Coronary artery (tissue), 2 donors: ENCODE measurements at regions not wholly inside any gene's neighbourhood (a gene's known extent, or its start where the extent isn't known, plus 50 kb on each side); places are given as distances from the start of the nearest gene placed in this dataset.

ENCODE experiments used
- DNase-seq: peaks from one replicate; pipeline ENCODE4 v3.0.0-alpha.2; 2017; ENCODE audit warnings: low spot score
- H3K27ac ChIP-seq, 2 donors: fragments of 200-600 bp; sonication (generic); one replicate each; pipeline ENCODE4 v1.5.1; 2016 to 2019
- H3K4me3 ChIP-seq: fragments of 200-600 bp; sonication (generic); 2 replicates; pipeline ENCODE4 v1.5.1; 2016; ENCODE audit warnings: mild to moderate bottlenecking, moderate library complexity
- TF ChIP-seq, protein P1 (sequence below): fragments of 200-600 bp; sonication (generic); IDR thresholded peaks from one replicate; pipeline ENCODE4 v1.5.1; 2019; ENCODE audit warnings: antibody characterized with exemption

- no peak for DNase-seq
- no peak overlapping the region for H3K4me3 ChIP-seq
- TF ChIP-seq, protein P1, sequence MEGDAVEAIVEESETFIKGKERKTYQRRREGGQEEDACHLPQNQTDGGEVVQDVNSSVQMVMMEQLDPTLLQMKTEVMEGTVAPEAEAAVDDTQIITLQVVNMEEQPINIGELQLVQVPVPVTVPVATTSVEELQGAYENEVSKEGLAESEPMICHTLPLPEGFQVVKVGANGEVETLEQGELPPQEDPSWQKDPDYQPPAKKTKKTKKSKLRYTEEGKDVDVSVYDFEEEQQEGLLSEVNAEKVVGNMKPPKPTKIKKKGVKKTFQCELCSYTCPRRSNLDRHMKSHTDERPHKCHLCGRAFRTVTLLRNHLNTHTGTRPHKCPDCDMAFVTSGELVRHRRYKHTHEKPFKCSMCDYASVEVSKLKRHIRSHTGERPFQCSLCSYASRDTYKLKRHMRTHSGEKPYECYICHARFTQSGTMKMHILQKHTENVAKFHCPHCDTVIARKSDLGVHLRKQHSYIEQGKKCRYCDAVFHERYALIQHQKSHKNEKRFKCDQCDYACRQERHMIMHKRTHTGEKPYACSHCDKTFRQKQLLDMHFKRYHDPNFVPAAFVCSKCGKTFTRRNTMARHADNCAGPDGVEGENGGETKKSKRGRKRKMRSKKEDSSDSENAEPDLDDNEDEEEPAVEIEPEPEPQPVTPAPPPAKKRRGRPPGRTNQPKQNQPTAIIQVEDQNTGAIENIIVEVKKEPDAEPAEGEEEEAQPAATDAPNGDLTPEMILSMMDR: no peak
These were observed 336.7 kb upstream of the CELF4 start for GRCh38 chr18:37902344-37902743.

GRCh38 chr18:37900326-37900725, 334.7 kb upstream of the CELF4 start:
- H3K4me3 ChIP-seq: no peak overlapping the region
- no peak overlapping the region for H3K27ac ChIP-seq
- TF ChIP-seq, protein P1: no peak
- DNase-seq: no peak

More at GRCh38 chr18:37902344-37902743, 336.7 kb upstream of the CELF4 start:
- H3K27ac ChIP-seq: no peak overlapping the region

- no peak overlapping the region for H3K27ac ChIP-seq
- TF ChIP-seq, protein P1: no peak
- DNase-seq: no peak
- no peak overlapping the region for H3K4me3 ChIP-seq
These were observed 324.4 kb upstream of the CELF4 start for GRCh38 chr18:37889963-37890362.

DNA sequence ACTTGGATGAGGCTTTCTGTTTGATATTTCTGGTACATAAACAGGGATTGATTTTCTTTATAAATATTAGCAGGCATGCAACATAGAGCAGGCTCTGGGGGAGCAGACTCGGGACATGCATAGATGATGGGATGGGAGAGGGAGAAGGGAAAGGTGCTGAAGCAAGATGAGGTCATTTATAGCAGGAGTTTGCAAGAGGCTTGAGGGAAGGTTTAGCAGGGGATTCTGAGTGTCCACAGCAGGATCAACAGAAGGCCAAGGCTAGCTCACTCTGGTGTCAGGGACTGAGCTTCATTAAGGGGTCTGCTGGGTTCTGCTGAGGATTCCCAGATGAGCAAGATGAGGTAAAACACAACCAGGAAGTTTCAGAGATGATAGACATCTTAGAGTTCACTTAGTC, 309.1 kb upstream of the CELF4 start:
- Histone ChIP-seq H3K4me3 (no peak overlapping the region), H3K27ac (no peak overlapping the region)
- TF ChIP-seq, protein P1: no peak
- DNase-seq: no peak

GRCh38 chr18:37873416-37873815, 307.8 kb upstream of the CELF4 start:
- no peak for DNase-seq
- TF ChIP-seq, protein P1: no peak
- no peak overlapping the region for H3K27ac ChIP-seq
- H3K4me3 ChIP-seq: no peak overlapping the region

- Histone ChIP-seq H3K4me3 (no peak overlapping the region), H3K27ac (no peak overlapping the region)
- DNase-seq: no peak
- TF ChIP-seq, protein P1: no peak
These were observed 307.0 kb upstream of the CELF4 start for GRCh38 chr18:37872562-37872961.

GRCh38 chr18:37871561-37871960, 306.0 kb upstream of the CELF4 start:
- no peak overlapping the region for H3K4me3 ChIP-seq
- TF ChIP-seq, protein P1: no peak
- H3K27ac ChIP-seq: no peak overlapping the region
- DNase-seq: no peak
